GM18511 (cell line): ENCODE measurements at regions not wholly inside any gene's neighbourhood (a gene's known extent, or its start where the extent isn't known, plus 50 kb on each side); places are given as distances from the start of the nearest gene placed in this dataset.
"Not testable (repeated sequence)": the region's sequence is repeated elsewhere in the genome, so short reads cannot be mapped to it uniquely, and the experiment has no call there.

ENCODE experiments used
- ATAC-seq: cut with Tn5 transposase; IDR thresholded peaks from one replicate; pipeline ENCODE4 v1.9.1; 2021; ENCODE audit warnings: mild to moderate bottlenecking, moderate library complexity; ENCODE audit not compliant: unreplicated experiment

GRCh38 chr5:165405340-165405739, 1899.9 kb downstream of the MAT2B start:
- no peak for ATAC-seq

GRCh38 chr5:165407352-165407751, 1901.9 kb downstream of the MAT2B start:
- no peak for ATAC-seq

- ATAC-seq, result no peak
These were observed 1905.1 kb downstream of the MAT2B start for GRCh38 chr5:165410476-165410875.

- not testable (repeated sequence) for ATAC-seq
These were observed 1906.1 kb downstream of the MAT2B start for GRCh38 chr5:165411532-165411931.

- no peak for ATAC-seq
These were observed 1915.1 kb downstream of the MAT2B start for GRCh38 chr5:165420493-165420892.

- ATAC-seq, result no peak
These were observed 1918.4 kb downstream of the MAT2B start for GRCh38 chr5:165423697-165424299.

GRCh38 chr5:165425594-165425993, 1920.2 kb downstream of the MAT2B start:
- no peak for ATAC-seq

GRCh38 chr5:165448753-165449152, 1943.3 kb downstream of the MAT2B start:
- ATAC-seq, result no peak

GRCh38 chr5:165457859-165458481, 1952.6 kb downstream of the MAT2B start:
- ATAC-seq, result no peak

- no peak for ATAC-seq
These were observed 1953.8 kb downstream of the MAT2B start for GRCh38 chr5:165459232-165459631.

- no peak for ATAC-seq
These were observed 1955.5 kb downstream of the MAT2B start for GRCh38 chr5:165460911-165461310.

- ATAC-seq, result no peak
These were observed 1972.1 kb downstream of the MAT2B start for GRCh38 chr5:165477546-165477945.

- ATAC-seq, result no peak
These were observed 1990.5 kb downstream of the MAT2B start for GRCh38 chr5:165495829-165496380.

- ATAC-seq, result no peak
These were observed 1992.3 kb downstream of the MAT2B start for GRCh38 chr5:165497707-165498106.

GRCh38 chr5:165502893-165503691, 1997.7 kb downstream of the MAT2B start:
- no peak for ATAC-seq

GRCh38 chr5:165504674-165505073, 1999.3 kb downstream of the MAT2B start:
- ATAC-seq, result no peak

- no peak for ATAC-seq
These were observed 2002.9 kb downstream of the MAT2B start for GRCh38 chr5:165508286-165508685.

- ATAC-seq, result no peak
These were observed 2003.4 kb downstream of the MAT2B start for GRCh38 chr5:165508861-165509260.

- no peak for ATAC-seq
These were observed 2016.6 kb downstream of the MAT2B start for GRCh38 chr5:165521816-165522610.

GRCh38 chr5:165525271-165525670, 2019.9 kb downstream of the MAT2B start:
- no peak for ATAC-seq

- no peak for ATAC-seq
These were observed 2020.9 kb downstream of the MAT2B start for GRCh38 chr5:165526357-165526756.
